Neural cell (in vitro differentiated cells): ENCODE measurements at regions not wholly inside any gene's neighbourhood (a gene's known extent, or its start where the extent isn't known, plus 50 kb on each side); places are given as distances from the start of the nearest gene placed in this dataset.

Source experiments
- EZH2 ChIP-seq: fragments of 200-600, 300-800 bp; shearing (Covaris generic), sonication (generic); IDR thresholded peaks from 2 replicates; pipeline ENCODE4 v1.6.1; 2014; ENCODE audit warnings: antibody characterized with exemption, low read length, borderline replicate concordance, mild to moderate bottlenecking; ENCODE audit not compliant: insufficient read depth, poor library complexity, severe bottlenecking
- TF ChIP-seq, protein P1 (sequence below): IDR thresholded peaks from 2 replicates; pipeline ENCODE4 v1.6.1; 2012; ENCODE audit warnings: borderline replicate concordance

DNA sequence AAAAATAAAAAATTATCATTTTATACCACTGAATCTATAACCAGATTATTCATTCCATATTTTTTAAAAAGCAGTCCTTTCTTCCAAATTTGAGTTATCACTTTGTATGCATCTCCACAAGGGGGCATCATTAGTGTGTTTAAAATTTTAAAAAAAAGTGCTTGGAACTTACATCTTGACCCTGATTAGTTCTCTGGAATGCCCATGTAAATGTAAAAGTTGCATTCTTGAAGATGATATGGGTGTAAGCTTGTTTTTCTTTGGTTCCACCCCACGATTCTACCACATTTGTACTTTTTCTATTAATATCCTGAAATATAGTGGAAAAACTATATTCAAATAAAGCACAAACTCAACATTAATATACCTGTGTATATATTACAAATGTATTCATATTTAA is 144.9 kb downstream of the ELAPOR2 start:
- no peak for TF ChIP-seq EZH2
- TF ChIP-seq, protein P1, sequence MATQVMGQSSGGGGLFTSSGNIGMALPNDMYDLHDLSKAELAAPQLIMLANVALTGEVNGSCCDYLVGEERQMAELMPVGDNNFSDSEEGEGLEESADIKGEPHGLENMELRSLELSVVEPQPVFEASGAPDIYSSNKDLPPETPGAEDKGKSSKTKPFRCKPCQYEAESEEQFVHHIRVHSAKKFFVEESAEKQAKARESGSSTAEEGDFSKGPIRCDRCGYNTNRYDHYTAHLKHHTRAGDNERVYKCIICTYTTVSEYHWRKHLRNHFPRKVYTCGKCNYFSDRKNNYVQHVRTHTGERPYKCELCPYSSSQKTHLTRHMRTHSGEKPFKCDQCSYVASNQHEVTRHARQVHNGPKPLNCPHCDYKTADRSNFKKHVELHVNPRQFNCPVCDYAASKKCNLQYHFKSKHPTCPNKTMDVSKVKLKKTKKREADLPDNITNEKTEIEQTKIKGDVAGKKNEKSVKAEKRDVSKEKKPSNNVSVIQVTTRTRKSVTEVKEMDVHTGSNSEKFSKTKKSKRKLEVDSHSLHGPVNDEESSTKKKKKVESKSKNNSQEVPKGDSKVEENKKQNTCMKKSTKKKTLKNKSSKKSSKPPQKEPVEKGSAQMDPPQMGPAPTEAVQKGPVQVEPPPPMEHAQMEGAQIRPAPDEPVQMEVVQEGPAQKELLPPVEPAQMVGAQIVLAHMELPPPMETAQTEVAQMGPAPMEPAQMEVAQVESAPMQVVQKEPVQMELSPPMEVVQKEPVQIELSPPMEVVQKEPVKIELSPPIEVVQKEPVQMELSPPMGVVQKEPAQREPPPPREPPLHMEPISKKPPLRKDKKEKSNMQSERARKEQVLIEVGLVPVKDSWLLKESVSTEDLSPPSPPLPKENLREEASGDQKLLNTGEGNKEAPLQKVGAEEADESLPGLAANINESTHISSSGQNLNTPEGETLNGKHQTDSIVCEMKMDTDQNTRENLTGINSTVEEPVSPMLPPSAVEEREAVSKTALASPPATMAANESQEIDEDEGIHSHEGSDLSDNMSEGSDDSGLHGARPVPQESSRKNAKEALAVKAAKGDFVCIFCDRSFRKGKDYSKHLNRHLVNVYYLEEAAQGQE = no peak
